Pulmonary artery endothelial cell (primary cell): ENCODE measurements at regions not wholly inside any gene's neighbourhood (a gene's known extent, or its start where the extent isn't known, plus 50 kb on each side); places are given as distances from the start of the nearest gene placed in this dataset.

ENCODE experiments used
- DNase-seq: peaks from one replicate; pipeline ENCODE4 v3.0.0-alpha.2; 2011; ENCODE audit warnings: low read depth, low spot score

DNA sequence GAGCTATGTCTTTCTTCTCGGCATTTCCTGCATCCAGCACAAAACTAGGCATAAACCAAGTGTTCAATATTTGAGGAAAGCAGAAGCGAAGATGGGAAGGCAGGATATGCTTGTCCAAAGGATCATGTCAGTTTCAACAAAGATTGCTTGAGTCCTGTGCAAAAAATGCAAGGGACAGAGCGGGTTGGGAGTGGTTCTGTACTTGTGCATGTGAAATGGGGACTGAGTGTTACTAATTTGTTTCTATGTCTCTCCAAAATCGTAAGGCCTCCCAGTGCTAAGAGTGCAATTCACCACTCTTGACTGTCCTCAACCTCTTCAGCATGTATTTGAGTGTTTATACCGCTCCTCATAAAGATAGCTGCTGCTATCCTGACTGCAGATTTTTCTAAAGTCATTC, 166.2 kb downstream of the DLEU7 start:
- DNase-seq = no peak

DNA sequence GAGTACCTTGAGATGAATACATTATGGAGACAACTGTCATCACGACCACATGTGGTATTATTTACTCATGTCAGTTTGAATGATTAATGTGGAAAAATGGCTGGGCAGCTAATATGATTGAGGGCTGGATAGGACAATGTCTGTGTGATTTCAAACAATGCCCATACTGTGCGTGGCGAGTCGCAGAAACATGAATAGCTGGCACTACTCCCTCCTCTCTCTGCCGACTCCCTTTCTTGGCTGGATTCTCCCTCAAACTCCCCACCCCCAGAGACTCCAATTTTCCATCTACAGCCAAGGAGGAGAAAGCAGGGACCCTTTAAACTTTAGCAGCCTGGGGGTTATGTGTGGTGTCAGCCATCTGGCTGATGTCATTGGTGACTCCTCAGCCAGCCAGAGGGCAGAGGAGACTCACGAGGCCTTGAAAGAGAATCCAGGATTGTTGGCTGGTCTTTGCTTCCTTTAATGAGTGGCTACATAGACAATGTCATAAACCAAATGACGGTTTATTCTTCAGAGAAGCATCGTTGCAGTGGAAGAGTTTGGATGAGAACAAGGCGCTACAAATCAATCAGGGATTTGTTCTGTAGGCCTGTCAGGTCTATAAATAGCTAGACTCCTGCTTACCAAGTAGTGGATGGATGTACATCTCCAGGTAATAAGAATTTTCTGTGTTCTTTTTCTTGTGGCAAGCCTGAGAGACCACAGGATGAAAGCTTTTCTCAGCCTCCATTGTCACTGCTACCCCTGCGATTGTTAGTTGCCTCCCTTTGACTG, 165.6 kb downstream of the DLEU7 start:
- DNase-seq = no peak

- DNase-seq = no peak
Observed at GRCh38 chr13:50678464-50679162, 164.9 kb downstream of the DLEU7 start.

DNA sequence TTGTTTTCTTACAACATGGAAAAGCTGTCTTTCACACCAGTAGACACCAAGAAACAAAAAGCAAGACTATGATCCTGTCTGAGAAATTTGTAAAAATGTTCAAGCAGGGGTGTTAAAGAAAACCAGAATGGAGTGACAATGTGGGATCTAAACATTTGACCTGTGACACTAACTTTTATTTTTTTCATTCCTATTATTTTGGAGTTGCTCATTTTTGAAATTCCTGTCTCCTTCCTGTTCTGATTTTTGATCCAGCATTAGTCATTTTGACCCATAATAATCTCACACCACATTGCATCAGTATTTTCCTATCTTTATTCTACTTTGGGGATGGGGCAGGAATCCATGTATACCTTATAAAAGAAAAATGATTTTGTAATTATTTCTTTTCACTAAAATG, 164.2 kb downstream of the DLEU7 start:
- DNase-seq = no peak

DNA sequence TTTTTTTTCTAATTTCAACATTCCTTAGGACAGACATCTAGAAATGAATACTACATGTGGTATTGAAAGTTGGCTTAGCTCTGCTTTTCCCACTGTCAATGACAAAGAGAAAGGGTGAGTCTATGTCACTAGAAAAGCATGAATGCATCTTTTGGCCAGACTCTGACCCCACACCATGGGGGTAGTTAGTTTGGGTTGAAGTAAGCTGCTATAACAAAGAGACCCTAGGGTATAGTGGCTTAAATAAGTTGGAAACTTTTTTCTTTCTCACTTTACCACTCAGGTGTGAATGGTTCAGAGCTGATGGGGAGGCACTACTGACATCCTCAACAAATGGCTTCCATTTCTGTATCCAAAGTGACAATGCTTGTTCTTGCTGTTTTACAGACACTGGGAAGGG, 161.5 kb downstream of the DLEU7 start:
- DNase-seq = no peak

DNA sequence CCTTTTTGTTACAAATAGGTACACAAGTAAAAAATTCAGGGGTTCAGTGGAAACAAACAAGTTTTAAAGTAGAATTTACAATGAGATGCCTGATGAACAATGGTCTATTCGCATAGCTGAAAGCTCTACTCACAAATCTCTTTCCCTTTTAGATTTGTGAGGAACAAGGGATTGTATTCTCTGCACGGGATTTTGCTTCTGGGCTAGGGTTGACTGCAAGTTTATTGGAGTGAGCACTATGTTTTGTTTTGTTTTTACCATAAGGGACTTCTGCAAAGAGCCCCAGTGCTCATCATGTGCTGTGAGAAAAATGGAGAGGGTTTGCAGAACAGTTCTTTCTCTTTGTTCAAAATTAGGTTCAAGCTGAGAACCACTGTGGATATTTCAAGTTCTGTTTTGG, 160.5 kb downstream of the DLEU7 start:
- DNase-seq = no peak

DNA sequence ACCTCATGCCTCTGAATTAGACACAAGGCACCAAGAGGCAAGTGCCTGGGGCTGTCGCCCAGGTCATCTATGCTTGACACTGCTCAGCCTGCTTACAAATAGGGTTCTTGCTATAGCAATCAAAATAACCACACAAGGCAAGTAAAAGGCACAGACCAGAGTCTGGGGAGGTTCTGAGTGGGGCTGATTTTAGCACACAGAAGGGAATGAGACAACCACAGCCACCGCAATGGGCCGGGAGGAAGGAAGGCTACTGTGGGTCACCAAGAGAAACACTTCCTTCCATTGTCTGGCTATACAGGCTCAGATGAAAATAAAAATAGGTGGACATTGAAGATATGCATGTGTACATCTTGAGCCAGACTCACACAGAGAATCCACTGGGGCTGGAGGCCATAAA, 159.1 kb downstream of the DLEU7 start:
- DNase-seq = peak; percentile 49

GRCh38 chr13:50685491-50685890, 158.0 kb downstream of the DLEU7 start:
- peak; percentile 64 for DNase-seq

- DNase-seq = no peak
Observed at GRCh38 chr13:50685956-50686355, 157.5 kb downstream of the DLEU7 start.

DNA sequence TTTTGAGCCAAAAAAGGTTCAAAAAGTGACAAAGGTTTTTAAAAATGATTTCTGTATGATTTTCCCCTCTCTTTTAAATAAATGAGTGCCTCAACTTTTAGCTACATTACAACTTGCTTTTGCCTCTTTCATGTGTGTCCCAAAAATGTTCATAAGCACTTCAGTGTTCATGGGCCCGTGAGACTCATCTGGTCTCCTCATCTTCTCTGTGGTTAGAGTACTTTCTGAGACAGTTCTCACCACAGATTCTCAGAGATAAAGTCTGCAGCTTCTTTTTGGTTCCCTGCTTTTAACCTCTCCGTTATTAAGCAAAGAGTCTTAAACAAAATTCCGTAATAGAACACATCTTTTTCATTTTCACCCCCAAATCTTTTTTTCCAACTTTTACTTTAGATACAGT, 156.9 kb downstream of the DLEU7 start:
- no peak for DNase-seq

GRCh38 chr13:50687545-50687944, 155.9 kb downstream of the DLEU7 start:
- DNase-seq = no peak

- no peak for DNase-seq
Observed at GRCh38 chr13:50690006-50690405, 153.5 kb downstream of the DLEU7 start.

GRCh38 chr13:50691176-50691680, 152.3 kb downstream of the DLEU7 start:
- DNase-seq = no peak

GRCh38 chr13:50691681-50692263, 151.7 kb downstream of the DLEU7 start:
- DNase-seq = no peak

DNA sequence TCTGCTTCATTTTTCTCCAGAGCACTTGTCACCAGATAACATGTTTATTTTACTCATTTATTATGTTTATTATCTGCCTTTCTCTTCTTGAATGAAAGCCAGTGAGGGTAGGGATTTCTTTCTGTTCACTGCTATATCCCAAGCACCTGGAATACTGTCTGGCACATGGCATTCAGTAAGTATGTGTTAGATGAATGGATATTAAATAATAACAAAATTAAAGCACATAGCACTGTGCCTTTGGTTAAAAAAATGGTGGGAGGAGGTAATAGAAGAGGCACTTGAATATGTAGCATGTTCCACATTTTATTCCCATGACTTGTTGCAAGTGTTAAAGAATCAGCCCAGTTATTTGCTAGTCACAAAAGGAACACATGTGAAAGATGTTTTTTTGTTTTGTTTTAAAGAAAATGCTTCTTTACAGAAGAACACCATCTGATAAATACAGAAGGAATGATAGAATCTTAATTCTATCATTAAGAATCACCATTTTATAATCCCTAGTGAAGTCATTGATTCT, 151.0 kb downstream of the DLEU7 start:
- no peak for DNase-seq

DNA sequence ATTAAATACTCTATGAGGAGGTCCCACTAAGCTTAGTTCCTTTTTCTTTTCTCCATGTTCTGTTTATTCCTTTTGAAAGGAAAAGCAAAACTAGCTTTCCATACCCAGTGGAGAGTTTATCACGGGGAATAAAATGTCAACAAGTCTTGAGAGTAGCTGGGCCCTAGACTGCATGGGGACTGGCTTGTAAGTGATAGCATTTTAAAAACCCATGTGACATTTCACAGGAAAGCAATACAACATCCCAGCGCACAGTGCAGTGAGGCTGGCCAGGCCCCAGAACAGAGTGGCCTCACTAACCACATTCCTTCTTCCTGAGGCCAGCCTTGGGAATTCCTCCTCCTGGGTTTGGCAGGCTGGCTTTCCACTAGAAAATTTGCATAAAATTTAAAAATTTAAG, 149.8 kb downstream of the DLEU7 start:
- DNase-seq = no peak

DNA sequence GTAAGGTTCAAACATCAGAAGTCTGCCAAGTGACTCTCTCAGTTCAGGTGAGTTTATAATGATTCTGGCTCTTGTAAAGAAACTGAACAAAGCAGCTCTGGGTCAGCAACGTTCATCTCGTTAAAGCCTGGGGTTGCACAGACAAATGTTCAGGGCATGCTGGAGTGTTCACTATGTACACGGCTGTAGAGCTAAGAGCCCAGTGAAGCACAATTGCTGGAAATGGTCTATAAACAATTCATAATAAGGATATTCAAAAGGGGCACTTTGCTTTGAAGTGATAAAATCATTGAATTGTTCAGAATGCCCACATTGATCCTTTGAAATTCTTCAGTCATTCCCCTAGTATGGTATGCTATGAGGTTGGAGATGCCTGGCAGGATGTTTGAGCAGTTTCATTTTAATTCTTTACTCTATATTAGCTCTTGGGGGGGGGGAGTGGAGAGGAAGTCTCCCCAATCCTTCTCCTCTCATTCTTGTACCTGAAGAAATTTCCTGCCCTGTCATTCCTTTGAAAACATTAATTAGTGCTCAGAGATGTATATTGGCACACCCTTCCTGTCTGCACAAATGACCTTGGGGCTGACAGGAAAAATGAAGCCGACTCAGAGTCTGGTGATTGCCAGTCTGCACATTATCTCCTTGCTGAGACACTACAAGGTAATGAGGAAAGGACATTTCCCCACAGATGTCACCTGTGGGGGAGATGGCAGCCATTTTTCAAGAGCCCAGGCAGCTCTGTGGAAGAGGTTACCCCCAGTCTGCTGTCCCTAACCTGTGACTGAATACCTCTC, 145.5 kb downstream of the DLEU7 start:
- no peak for DNase-seq

GRCh38 chr13:50699874-50700663, 143.4 kb downstream of the DLEU7 start:
- DNase-seq = no peak

DNA sequence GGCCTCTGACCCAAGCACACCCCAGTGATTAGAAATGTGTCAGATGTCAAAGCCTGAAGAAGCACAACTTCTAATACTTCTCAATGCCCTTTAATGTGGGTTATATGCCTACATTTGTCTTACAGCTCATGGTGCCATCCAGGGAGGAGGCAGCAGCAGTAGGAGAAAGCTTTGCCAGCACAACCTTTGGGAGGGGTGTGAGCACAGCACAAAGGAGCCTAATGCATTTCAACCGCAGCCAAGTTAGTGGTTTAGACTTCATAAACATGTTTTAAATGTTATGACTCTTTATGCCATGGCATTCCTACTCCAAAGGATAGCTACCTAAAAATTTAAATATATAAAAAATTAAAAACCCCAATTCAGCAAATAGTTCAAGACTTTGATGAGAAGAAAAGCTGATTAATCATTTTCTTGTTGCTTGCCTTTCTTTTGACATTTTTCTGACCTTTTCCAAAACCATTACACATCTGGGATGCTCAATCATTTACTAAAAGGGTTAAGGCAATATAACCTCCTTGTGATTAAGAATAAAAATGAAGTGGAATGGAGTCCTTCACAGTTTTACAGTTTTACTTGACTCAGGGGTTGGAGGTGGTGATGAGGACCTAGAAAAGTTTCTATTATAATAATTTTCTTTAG, 142.7 kb downstream of the DLEU7 start:
- DNase-seq = no peak

DNA sequence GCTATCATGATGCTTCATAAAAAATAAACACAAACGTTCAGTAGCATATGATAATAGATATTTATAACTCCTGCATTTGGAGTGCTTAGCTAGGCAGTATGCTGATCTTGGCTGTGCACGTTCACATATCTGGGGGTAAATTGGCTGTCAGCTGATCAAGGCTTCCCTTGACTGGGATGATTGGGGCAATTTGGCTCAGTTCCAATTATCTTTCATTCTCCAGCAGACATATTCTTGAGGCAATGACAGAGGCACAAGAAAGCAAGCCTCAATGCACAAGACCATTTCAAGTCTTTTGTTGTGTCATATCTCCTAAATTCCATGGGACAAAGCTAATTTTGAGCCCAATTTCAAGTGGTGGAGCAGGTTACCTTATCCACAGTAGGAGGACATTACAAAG, 142.0 kb downstream of the DLEU7 start:
- no peak for DNase-seq
